Stimulated activated naive CD8-positive, alpha-beta T cell treated with anti-CD3 and anti-CD28 coated beads, Interleukin-15, amount 100 ng/mL, for 72 hours (primary cell): ENCODE measurements at regions not wholly inside any gene's neighbourhood (a gene's known extent, or its start where the extent isn't known, plus 50 kb on each side); places are given as distances from the start of the nearest gene placed in this dataset.

Source experiments
- ATAC-seq: fragments of 150-1000 bp; cut with Tn5 transposase; 2 replicates; pipeline ENCODE4 v1.10.0; 2021; ENCODE audit warnings: mild to moderate bottlenecking, moderate library complexity
- DNase-seq, 2 donors: peaks; one replicate each; pipeline ENCODE4 v3.0.0; 2021 to 2022
- H3K27ac Mint-ChIP-seq, 2 donors: one replicate each; pipeline ENCODE4 v1.8.0; 2022; ENCODE audit warnings: mild to moderate bottlenecking in 2 of 2, mixed read lengths in 2 of 2, moderate library complexity in 2 of 2
- H3K27me3 Mint-ChIP-seq: one replicate; pipeline ENCODE4 v1.8.0; 2022; ENCODE audit warnings: mixed read lengths
- H3K4me1 Mint-ChIP-seq: one replicate; pipeline ENCODE4 v1.8.0; 2022; ENCODE audit warnings: mild to moderate bottlenecking, mixed read lengths
- H3K4me3 Mint-ChIP-seq, 2 donors: one replicate each; pipeline ENCODE4 v1.8.0; 2022; ENCODE audit warnings: mild to moderate bottlenecking in 2 of 2, mixed read lengths in 2 of 2, moderate library complexity in 1 of 2
- H3K9me3 Mint-ChIP-seq, 2 donors: one replicate each; pipeline ENCODE4 v1.8.0; 2022; ENCODE audit warnings: mixed read lengths in 2 of 2

GRCh38 chr5:40384782-40385390 is 294.8 kb upstream of the PTGER4 start:
- H3K4me3 Mint-ChIP-seq: peak overlapping the region; percentile 47 to 80
- ATAC-seq: no peak
- peaks cover 86% of the 10 kb centered on the region for H3K4me1 Mint-ChIP-seq

GRCh38 chr5:40383749-40384651 is 295.7 kb upstream of the PTGER4 start:
- ATAC-seq (peak; percentile 94), DNase-seq (peak in 1 of 2 donors; percentile 55)
- peak overlapping the region; percentile 47 to 80 for H3K4me3 Mint-ChIP-seq
- H3K4me1 Mint-ChIP-seq: peaks cover 82% of the 10 kb centered on the region
- peak overlapping the region; percentile 24 to 92 for H3K27ac Mint-ChIP-seq
- H3K27me3 Mint-ChIP-seq: no peaks in the 10 kb centered on the region
- H3K9me3 Mint-ChIP-seq: peaks cover 7 to 9% of the 10 kb centered on the region in 2 donors

More at GRCh38 chr5:40384782-40385390, 294.8 kb upstream of the PTGER4 start:
- Mint-ChIP-seq H3K9me3 (peaks cover 6 to 7% of the 10 kb centered on the region in 2 donors), H3K27me3 (no peaks in the 10 kb centered on the region), H3K27ac (peak overlapping the region; percentile 24 to 60)
- no peak for DNase-seq

- no peaks in the 10 kb centered on the region for H3K27me3 Mint-ChIP-seq
- peaks cover 7 to 9% of the 10 kb centered on the region in 2 donors for H3K9me3 Mint-ChIP-seq
- peaks cover 80% of the 10 kb centered on the region for H3K4me1 Mint-ChIP-seq
- H3K27ac Mint-ChIP-seq: no peak overlapping the region
- ATAC-seq: no peak
- H3K4me3 Mint-ChIP-seq: peak overlapping the region in 1 of 2 donors; percentile 26
- DNase-seq: no peak
Measured at GRCh38 chr5:40381676-40382363, 297.9 kb upstream of the PTGER4 start.

- no peak overlapping the region for H3K27ac Mint-ChIP-seq
- peaks cover 7 to 9% of the 10 kb centered on the region in 2 donors for H3K9me3 Mint-ChIP-seq
- no peak overlapping the region for H3K4me3 Mint-ChIP-seq
- no peak for DNase-seq
- no peak for ATAC-seq
- H3K27me3 Mint-ChIP-seq: no peaks in the 10 kb centered on the region
- peaks cover 72% of the 10 kb centered on the region for H3K4me1 Mint-ChIP-seq
Measured at GRCh38 chr5:40381016-40381415, 298.7 kb upstream of the PTGER4 start.

- Mint-ChIP-seq H3K9me3 (peaks cover 7 to 9% of the 10 kb centered on the region in 2 donors), H3K27ac (peak overlapping the region; percentile 13 to 60), H3K4me3 (peak overlapping the region; percentile 27 to 62), H3K27me3 (no peaks in the 10 kb centered on the region), H3K4me1 (peaks cover 48% of the 10 kb centered on the region)
- ATAC-seq (peak; percentile 94), DNase-seq (no peak)
Measured at GRCh38 chr5:40378396-40379177, 301.1 kb upstream of the PTGER4 start.

- no peak overlapping the region for H3K27ac Mint-ChIP-seq
- H3K4me1 Mint-ChIP-seq: peaks cover 29% of the 10 kb centered on the region
- ATAC-seq (no peak), DNase-seq (no peak)
- H3K9me3 Mint-ChIP-seq: peaks cover 7 to 9% of the 10 kb centered on the region in 2 donors
- no peaks in the 10 kb centered on the region for H3K27me3 Mint-ChIP-seq
- no peak overlapping the region for H3K4me3 Mint-ChIP-seq
Measured at GRCh38 chr5:40376566-40376965, 303.1 kb upstream of the PTGER4 start.

GRCh38 chr5:40374853-40375252 is 304.9 kb upstream of the PTGER4 start:
- Mint-ChIP-seq H3K27me3 (no peaks in the 10 kb centered on the region), H3K4me1 (peaks cover 22% of the 10 kb centered on the region), H3K27ac (no peak overlapping the region), H3K4me3 (no peak overlapping the region), H3K9me3 (peaks cover 13 to 15% of the 10 kb centered on the region in 2 donors)
- DNase-seq: no peak
- ATAC-seq: no peak

GRCh38 chr5:40368200-40368599 is 311.5 kb upstream of the PTGER4 start:
- Mint-ChIP-seq H3K27me3 (no peaks in the 10 kb centered on the region), H3K4me3 (no peak overlapping the region), H3K4me1 (peaks cover 23% of the 10 kb centered on the region), H3K9me3 (peaks cover 19 to 27% of the 10 kb centered on the region in 2 donors), H3K27ac (no peak overlapping the region)
- ATAC-seq (no peak), DNase-seq (no peak)

- Mint-ChIP-seq H3K9me3 (peaks cover 19 to 32% of the 10 kb centered on the region in 2 donors), H3K27ac (no peak overlapping the region), H3K4me1 (peaks cover 23% of the 10 kb centered on the region), H3K27me3 (no peaks in the 10 kb centered on the region), H3K4me3 (no peak overlapping the region)
- ATAC-seq: no peak
- no peak for DNase-seq
Measured at GRCh38 chr5:40367255-40367654, 312.5 kb upstream of the PTGER4 start.

- ATAC-seq (no peak), DNase-seq (no peak)
- Mint-ChIP-seq H3K27ac (no peak overlapping the region), H3K4me3 (no peak overlapping the region), H3K27me3 (no peaks in the 10 kb centered on the region), H3K9me3 (peaks cover 14 to 28% of the 10 kb centered on the region in 2 donors), H3K4me1 (peaks cover 24% of the 10 kb centered on the region)
Measured at GRCh38 chr5:40365342-40366330, 314.1 kb upstream of the PTGER4 start.

- Mint-ChIP-seq H3K27ac (no peak overlapping the region), H3K9me3 (peaks cover 7 to 19% of the 10 kb centered on the region in 2 donors), H3K4me1 (peaks cover 30% of the 10 kb centered on the region), H3K27me3 (no peaks in the 10 kb centered on the region), H3K4me3 (no peak overlapping the region)
- DNase-seq (no peak), ATAC-seq (no peak)
Measured at GRCh38 chr5:40364441-40364840, 315.3 kb upstream of the PTGER4 start.

GRCh38 chr5:40361378-40361777 is 318.3 kb upstream of the PTGER4 start:
- Mint-ChIP-seq H3K4me1 (peaks cover 13% of the 10 kb centered on the region), H3K27me3 (no peaks in the 10 kb centered on the region), H3K9me3 (peaks cover 0 to 13% of the 10 kb centered on the region in 2 donors), H3K27ac (no peak overlapping the region), H3K4me3 (no peak overlapping the region)
- no peak for DNase-seq
- ATAC-seq: no peak

- DNase-seq: no peak
- H3K27me3 Mint-ChIP-seq: no peaks in the 10 kb centered on the region
- H3K9me3 Mint-ChIP-seq: peaks cover 0 to 13% of the 10 kb centered on the region in 2 donors
- no peak for ATAC-seq
- no peak overlapping the region for H3K4me3 Mint-ChIP-seq
- H3K27ac Mint-ChIP-seq: no peak overlapping the region
- H3K4me1 Mint-ChIP-seq: peaks cover 13% of the 10 kb centered on the region
Measured at GRCh38 chr5:40360685-40361084, 319.0 kb upstream of the PTGER4 start.

- ATAC-seq (no peak), DNase-seq (no peak)
- Mint-ChIP-seq H3K4me3 (no peak overlapping the region), H3K27ac (no peak overlapping the region), H3K27me3 (no peaks in the 10 kb centered on the region), H3K4me1 (peaks cover 13% of the 10 kb centered on the region), H3K9me3 (peaks cover 0 to 13% of the 10 kb centered on the region in 2 donors)
Measured at GRCh38 chr5:40359832-40360231, 319.9 kb upstream of the PTGER4 start.
